Keratinocyte (primary cell): ENCODE measurements at regions not wholly inside any gene's neighbourhood (a gene's known extent, or its start where the extent isn't known, plus 50 kb on each side); places are given as distances from the start of the nearest gene placed in this dataset.

Experiments used
- DNase-seq: peaks from one replicate; pipeline ENCODE4 v3.0.0-alpha.2; 2011; ENCODE audit warnings: low read depth, missing footprints, low spot score
- FAIRE-seq: peaks from 2 replicates; lab custom pipeline; 2011; peaks lifted over from hg19 to GRCh38; lab: Jason Lieb, UNC
- H2AFZ ChIP-seq: 2 replicates; pipeline ENCODE4 v1.6.0; 2012; ENCODE audit warnings: low read length, control low read depth, inconsistent platforms; ENCODE audit not compliant: control insufficient read depth
- H3K27ac ChIP-seq: 2 replicates; pipeline ENCODE4 v1.5.1; 2011; ENCODE audit warnings: low read length; ENCODE audit not compliant: control insufficient read depth, insufficient read depth
- H3K27me3 ChIP-seq: 3 replicates; pipeline ENCODE4 v1.6.0; 2011; ENCODE audit warnings: low read length; ENCODE audit not compliant: control insufficient read depth, insufficient read depth; ENCODE audit errors: extremely low read depth
- H3K36me3 ChIP-seq, 2 experiments: 2 replicates in 1 of 2; 3 replicates in 1 of 2; pipeline ENCODE4 v1.5.1; 2011; ENCODE audit warnings: low read length in 2 of 2, mild to moderate bottlenecking in 1 of 2; ENCODE audit not compliant: control insufficient read depth in 2 of 2, insufficient read depth in 2 of 2; ENCODE audit errors: extremely low read depth in 1 of 2
- H3K4me1 ChIP-seq: 3 replicates; pipeline ENCODE4 v1.5.1; 2011; ENCODE audit warnings: low read length; ENCODE audit not compliant: control insufficient read depth, insufficient read depth; ENCODE audit errors: extremely low read depth
- H3K4me2 ChIP-seq: 3 replicates; pipeline ENCODE4 v1.6.0; 2011; ENCODE audit warnings: low read depth, low read length; ENCODE audit not compliant: control insufficient read depth, insufficient read depth; ENCODE audit errors: extremely low read depth
- H3K4me3 ChIP-seq, 3 experiments: fragments of 200-600 bp in 1 of 3; sonication (generic) in 1 of 3; 2 replicates in 2 of 3; 3 replicates in 1 of 3; pipeline ENCODE4 v1.5.1; 2011 to 2016; ENCODE audit warnings: low read length in 3 of 3, mild to moderate bottlenecking in 3 of 3, control low read depth in 2 of 3, inconsistent platforms in 1 of 3, low read depth in 1 of 3, mixed read lengths in 1 of 3, mixed run types in 1 of 3, moderate library complexity in 1 of 3; ENCODE audit not compliant: control insufficient read depth in 2 of 3, insufficient read depth in 2 of 3; ENCODE audit errors: extremely low read depth in 1 of 3
- H3K79me2 ChIP-seq: 2 replicates; pipeline ENCODE4 v1.6.0; 2012; ENCODE audit warnings: low read length; ENCODE audit not compliant: control insufficient read depth, insufficient read depth
- H3K9ac ChIP-seq: 3 replicates; pipeline ENCODE4 v1.6.0; 2011; ENCODE audit warnings: low read length; ENCODE audit not compliant: control insufficient read depth, insufficient read depth; ENCODE audit errors: extremely low read depth
- H3K9me1 ChIP-seq: 3 replicates; pipeline ENCODE4 v1.6.0; 2011; ENCODE audit warnings: low read length; ENCODE audit not compliant: control insufficient read depth, insufficient read depth; ENCODE audit errors: extremely low read depth
- H3K9me3 ChIP-seq: 2 replicates; pipeline ENCODE4 v1.5.1; 2012; ENCODE audit warnings: low read depth, low read length; ENCODE audit not compliant: control insufficient read depth
- H4K20me1 ChIP-seq: 3 replicates; pipeline ENCODE4 v1.6.0; 2011; ENCODE audit warnings: low read length; ENCODE audit not compliant: control insufficient read depth, insufficient read depth; ENCODE audit errors: extremely low read depth
- CTCF ChIP-seq, 3 experiments: IDR thresholded peaks in 1 of 3; conservative IDR thresholded peaks in 1 of 3; optimal IDR thresholded peaks in 1 of 3; 2 replicates in 2 of 3; 3 replicates in 1 of 3; pipeline versions ENCODE3 to v1.5.1; 2011; ENCODE audit warnings: low read length in 3 of 3, mild to moderate bottlenecking in 3 of 3, moderate library complexity in 2 of 3, control low read depth in 1 of 3, inconsistent platforms in 1 of 3; ENCODE audit not compliant: insufficient read depth in 2 of 3; ENCODE audit errors: extremely low read depth in 1 of 3
- EZH2 ChIP-seq: IDR thresholded peaks from one replicate; pipeline ENCODE4 v1.6.1; 2012; ENCODE audit warnings: inconsistent platforms, mild to moderate bottlenecking, low read length, moderate library complexity
- dilution Hi-C: fragments of 300-500 bp; cut with MboI; formaldehyde crosslinking; loops from one replicate; pipeline ENCODE4 v1.7.0; 2020; ENCODE audit warnings: low sequenced_read_pairs; ENCODE audit not compliant: extremely low pct_ligation_motif_present

DNA sequence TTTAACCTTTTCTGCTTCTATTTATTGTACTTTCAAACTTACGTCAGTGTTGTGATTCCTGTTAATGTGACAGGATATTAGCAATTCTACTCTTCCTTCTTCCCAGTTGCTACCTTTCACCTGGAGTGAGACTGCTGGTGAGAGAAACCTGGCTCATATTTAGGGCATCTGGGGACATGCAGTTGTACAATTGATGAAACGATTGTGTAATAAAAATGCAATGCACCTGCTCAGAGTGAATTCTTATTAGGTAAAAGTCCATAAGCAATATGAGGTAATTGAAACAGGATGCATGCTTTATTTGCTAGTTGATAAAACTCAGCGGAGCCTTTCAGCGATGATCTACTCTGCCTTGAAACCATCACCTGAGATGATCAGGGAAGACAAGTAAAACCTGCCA is 116.1 kb upstream of the FBXO33 start:
- Histone ChIP-seq H2AFZ (no peak overlapping the region), H3K27me3 (no peaks in the 10 kb centered on the region), H3K9ac (no peak overlapping the region), H4K20me1 (no peaks in the 10 kb centered on the region), H3K36me3 (no peaks in the 10 kb centered on the region), H3K9me3 (no peaks in the 10 kb centered on the region), H3K79me2 (no peaks in the 10 kb centered on the region), H3K4me2 (no peak overlapping the region), H3K4me1 (no peaks in the 10 kb centered on the region), H3K9me1 (no peaks in the 10 kb centered on the region), H3K27ac (no peak overlapping the region), H3K4me3 (no peak overlapping the region)
- FAIRE-seq = no peak
- dilution Hi-C loops = no loop called here
- TF ChIP-seq EZH2 = no peak
- no peak for TF ChIP-seq CTCF (optimal IDR thresholded peaks at IDR 0.05 in 1 of 3, IDR thresholded peaks at IDR 0.05 in 1 of 3, conservative IDR thresholded peaks at IDR 0.05 in 1 of 3; ENCODE audit: extremely low read depth in 1 of 3, insufficient read depth in 2 of 3, low read length in 3 of 3)
- no peak for DNase-seq

DNA sequence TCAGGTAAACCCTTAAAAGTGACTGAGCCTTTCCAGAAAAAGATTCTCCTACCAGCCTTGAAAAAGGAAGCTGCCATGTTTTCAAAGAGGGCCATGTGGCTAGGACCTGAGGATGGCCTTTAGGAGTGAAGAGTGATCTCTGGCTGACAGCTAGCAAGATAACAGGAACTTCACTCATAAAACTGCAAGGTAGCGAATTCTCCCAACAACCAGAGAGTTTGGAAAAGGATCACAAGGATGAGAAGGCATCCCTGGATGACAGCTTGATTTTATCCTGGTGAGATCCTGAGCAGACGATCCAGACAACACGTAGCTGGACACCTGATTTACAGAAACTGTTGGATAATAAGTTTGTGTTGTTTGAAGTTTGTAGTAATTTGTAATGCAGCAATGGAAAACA is 115.6 kb upstream of the FBXO33 start:
- no peaks in the 10 kb centered on the region for H3K9me1 ChIP-seq
- no peaks in the 10 kb centered on the region for H4K20me1 ChIP-seq
- H3K4me3 ChIP-seq = no peak overlapping the region
- no peak for TF ChIP-seq EZH2
- TF ChIP-seq CTCF (optimal IDR thresholded peaks at IDR 0.05 in 1 of 3, IDR thresholded peaks at IDR 0.05 in 1 of 3, conservative IDR thresholded peaks at IDR 0.05 in 1 of 3; ENCODE audit: extremely low read depth in 1 of 3, insufficient read depth in 2 of 3, low read length in 3 of 3) = no peak
- no peak overlapping the region for H3K9ac ChIP-seq
- H2AFZ ChIP-seq = no peak overlapping the region
- no peaks in the 10 kb centered on the region for H3K9me3 ChIP-seq
- no peaks in the 10 kb centered on the region for H3K27me3 ChIP-seq
- DNase-seq = no peak
- no peak for FAIRE-seq
- no peak overlapping the region for H3K4me2 ChIP-seq
- H3K36me3 ChIP-seq = no peaks in the 10 kb centered on the region
- dilution Hi-C loops = no loop called here
- no peaks in the 10 kb centered on the region for H3K79me2 ChIP-seq
- H3K4me1 ChIP-seq = no peaks in the 10 kb centered on the region
- no peak overlapping the region for H3K27ac ChIP-seq
